HG02642 (cell line): ENCODE measurements at regions not wholly inside any gene's neighbourhood (a gene's known extent, or its start where the extent isn't known, plus 50 kb on each side); places are given as distances from the start of the nearest gene placed in this dataset.
"Not testable (repeated sequence)": the region's sequence is repeated elsewhere in the genome, so short reads cannot be mapped to it uniquely, and the experiment has no call there.

Experiments used
- ATAC-seq: cut with Tn5 transposase; IDR thresholded peaks from one replicate; pipeline ENCODE4 v1.9.1; 2021; ENCODE audit warnings: mild to moderate bottlenecking; ENCODE audit not compliant: unreplicated experiment, poor library complexity

DNA sequence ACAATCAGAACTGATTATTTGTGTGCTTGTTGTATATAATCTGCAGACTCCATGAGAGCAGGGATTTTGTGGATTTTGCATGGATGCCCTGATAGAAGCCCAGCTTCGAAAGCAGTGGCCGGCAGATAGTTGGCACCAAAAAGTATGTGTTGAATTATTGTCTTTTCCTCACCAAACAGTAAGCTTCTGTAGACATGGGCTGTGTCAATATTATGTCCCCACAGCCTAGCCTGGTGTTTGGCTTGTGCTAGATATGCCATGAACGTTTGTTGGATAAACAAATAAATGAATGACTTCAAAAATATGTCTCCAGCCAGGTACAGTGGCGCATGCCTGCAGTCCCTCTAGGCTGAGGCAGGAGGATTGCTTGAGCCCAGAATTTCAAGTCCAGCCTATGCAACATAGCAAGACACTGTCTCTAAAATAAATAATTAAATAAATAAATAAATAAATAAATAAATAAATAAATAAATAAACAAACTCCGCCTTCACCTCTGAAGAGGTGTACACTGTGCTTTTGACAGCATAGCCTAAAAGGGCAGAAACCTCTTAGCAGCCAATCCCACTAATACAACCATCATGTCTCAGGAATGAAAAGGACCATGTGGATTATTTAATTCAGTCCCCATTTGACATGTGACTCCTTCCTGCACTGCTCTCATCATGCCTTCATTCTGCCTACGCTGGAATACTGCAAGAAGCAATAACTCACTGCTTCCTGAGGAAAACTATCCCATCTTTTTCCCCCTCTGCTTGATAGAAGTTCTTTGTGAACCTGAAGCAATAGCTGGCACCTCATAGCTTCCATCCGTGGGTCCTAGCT, 335.2 kb downstream of the FBXW7 start:
- ATAC-seq: no peak

DNA sequence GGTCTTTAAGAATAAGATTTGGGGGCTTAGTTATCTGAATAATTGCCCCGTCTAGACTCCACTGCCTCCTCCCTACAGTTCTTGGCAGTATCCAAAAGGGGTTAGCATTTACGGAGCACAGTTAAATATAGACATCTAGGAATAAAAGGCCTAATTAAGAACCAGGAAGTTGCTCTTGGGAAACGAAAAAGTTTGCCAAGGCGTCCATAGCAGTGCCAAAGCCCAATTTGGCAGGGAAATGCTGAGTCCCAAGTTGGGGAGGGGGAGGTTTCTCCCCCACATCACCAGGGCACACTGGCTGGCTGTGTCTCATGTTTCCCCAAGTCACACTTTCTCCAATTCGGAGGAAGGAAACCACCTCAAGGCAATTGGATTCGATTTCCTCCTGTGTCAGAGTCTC, 338.7 kb downstream of the FBXW7 start:
- ATAC-seq: no peak

DNA sequence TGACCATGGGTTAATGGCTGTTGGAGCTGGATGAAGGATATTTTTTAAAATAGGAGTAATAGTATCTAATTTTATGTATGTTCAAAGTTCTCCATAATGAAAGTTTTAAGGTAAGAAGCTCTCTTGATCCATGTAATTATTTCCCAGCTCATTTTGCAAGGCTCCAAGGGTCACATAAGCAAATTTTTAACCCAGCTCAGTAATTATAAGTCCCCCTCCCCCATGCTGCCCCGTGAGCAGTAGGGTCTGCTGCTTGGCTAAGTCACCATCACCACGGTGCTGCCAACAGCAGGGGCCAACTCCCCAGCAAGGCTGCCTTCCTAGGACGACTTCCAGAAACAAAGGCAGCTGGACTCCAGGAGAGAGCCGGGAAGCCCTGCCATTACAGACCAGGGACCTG, 340.0 kb downstream of the FBXW7 start:
- no peak for ATAC-seq

DNA sequence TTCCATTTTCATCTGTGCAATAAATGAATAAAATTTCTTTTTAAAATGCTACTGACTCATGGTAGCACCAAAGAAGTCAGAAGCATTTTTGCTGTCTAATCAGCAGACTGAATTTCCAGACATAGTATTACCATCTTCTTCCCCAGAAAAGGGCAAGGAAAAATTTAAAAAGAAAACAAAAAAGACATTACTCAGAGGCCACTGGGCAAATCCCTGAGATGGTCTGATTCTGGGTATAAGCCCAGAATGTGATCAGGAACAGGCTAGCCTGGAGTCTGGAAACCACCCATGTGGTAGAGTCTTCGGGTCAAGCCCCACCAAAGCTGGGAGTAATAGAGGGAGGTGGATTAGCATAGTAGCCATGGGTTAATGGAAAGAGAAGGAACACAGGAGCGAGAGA, 342.8 kb downstream of the FBXW7 start:
- no peak for ATAC-seq

DNA sequence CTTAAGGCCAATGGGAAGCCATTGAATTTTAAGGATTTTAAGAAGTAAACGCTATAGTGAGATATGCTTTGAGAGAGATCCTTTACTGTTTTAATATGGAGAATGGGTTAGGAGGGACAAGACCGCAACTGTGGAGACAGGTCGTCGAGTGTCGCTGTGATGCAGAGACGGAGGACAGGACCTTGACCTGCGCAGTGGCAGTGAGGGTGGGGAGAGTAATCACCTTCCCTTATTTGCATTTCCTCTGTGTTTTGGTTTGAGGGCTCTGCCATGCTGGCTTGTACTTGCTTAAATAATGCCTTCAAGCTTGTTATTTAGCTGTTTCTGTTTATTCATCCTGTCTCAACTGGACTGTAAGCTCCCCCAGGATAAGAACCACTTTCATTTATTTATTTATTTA, 345.0 kb downstream of the FBXW7 start:
- ATAC-seq: no peak

DNA sequence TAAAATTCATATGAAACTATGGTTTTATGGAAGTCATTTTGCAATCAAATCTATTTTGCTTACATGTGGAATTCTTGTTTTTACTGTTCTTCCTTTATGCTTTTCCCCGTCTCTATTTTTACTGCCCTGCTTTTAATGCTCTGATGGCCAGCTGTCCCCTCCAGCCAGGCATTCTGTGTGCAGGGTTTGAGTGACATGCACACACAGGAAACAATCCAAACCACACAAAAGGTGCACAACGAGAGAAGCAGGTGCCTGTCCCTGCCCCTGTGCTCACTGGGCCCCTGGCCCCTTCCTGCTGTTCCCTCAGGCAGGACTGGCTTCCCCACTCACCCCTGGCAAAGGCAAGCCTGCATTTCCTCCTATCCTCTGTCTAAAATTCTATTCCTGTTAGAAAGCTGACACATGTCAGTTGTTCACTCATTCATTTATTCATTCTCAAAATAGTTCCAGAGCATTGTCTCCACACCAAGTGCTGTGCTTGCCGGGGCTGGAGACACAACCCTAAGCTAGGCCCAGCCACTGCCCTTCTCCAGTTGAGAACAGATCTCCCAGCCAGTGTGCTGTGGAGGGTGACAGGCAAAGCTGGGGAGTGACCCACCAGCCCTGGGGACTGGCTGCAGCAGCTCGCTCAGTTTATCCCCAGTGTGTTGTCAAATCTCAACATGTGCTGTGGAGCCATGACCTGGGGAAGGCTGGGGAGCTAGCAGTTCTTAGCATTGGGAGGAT, 346.3 kb downstream of the FBXW7 start:
- ATAC-seq: peak; percentile 85

DNA sequence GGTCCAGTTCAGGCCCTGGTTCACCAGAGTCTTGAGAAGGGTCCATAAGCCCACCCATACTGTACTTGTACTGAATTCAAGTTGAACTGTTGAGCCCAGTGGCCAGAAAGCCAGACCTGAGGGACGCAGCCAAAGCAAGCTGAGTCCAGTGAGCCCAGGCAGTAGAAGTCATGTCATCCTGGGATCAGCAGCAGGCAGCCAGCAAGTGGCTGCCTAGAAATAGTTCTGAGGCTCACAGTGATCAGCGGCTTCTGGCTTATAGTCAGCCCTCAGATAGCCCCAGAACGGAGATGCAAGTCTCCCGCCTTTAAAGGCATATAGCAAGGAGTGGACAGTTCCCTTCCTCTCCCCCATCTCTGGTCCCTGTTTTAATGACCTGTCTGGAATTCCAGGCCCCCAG, 347.1 kb downstream of the FBXW7 start:
- no peak for ATAC-seq

DNA sequence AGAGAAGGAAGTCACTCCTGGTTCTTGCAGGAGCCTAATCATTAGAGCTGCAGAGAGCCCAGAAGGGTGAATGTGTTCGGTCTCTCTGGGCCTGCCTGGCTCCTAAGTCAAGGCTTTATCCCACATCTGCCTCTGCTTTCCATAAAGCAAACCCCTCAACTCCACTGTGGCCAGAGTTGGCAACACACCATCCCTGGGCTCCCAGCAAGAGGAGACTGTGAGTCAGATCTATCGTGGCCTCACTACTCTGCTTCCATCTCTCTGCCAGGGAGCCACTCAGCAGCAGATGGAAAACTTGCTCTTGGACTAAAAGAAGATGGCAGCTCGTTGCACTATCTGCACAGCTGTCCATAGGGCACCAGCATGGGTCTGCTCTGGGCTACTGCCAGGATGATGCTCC, 348.2 kb downstream of the FBXW7 start:
- ATAC-seq: no peak

DNA sequence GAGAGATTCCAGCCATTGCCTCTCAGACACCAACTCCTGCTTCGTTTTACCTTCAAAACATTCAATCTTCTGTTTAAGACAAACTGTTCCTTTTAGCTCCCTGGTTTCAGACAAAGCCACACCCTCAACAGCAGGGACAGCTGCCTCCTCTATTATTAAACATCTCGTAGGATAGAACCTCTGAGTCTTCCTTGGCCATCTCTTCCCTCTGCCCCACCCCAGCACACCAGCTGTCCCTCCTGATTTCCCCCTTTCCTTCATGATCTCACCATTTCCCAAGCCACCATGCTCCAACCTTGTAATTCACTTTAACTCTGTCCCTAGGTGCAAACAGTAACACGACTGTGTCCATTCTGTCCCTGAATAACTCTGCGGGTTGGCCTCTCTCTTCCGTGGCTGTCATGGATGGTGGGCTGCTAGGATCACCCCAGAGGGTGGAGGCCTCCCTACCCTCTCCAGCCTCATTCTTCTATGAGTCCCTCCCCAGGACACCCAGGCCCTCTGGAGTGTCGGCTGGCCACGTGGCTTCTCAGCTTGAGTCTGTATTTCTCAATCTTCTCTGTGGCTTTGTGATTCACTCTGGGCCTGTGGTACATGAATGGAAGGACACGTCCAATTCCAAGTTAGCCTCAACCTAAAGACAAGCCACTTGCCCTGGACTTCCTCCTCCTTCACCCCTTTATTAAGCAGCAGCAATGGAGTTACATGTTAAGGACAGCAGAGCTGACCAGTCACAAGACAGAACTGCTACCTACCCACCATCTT, 349.9 kb downstream of the FBXW7 start:
- ATAC-seq: no peak

DNA sequence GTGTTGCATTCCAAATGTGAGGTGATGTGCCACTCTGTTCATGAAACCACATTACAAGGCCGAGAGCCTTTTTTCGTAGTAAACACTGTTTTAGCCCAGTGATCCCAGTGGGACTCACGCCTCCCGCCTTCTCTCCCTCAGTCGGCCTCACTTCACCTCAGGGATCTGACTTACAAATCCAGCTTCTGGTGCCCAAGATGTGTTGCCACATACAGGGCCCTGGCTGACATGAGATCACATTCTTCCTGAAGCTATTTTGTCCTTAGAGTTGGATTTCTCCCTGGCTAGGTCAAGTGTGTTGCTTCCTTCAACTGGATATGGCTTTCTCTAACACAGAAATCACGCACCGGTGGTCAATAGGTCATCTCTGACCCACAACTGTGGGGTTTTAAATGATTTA, 354.7 kb downstream of the FBXW7 start:
- ATAC-seq: no peak

DNA sequence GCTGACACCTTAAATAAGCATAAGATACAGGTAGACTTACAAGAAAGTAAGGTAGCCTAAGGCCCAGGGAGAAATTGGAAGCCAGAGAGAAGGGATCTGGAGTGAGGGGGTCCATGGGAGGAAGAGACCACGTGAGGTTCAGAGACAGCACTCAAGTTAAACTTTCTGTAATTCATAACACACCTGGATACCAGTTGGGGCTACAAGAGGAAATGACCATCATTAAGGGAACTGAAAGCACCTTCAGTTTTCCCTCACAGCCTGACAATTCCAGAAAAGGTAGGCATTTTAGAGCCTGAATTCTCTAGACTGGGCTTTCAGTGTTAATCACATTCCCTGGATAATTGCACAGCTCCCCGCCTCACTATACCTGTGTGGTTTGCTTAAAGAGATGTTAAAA, 355.5 kb downstream of the FBXW7 start:
- ATAC-seq: no peak

DNA sequence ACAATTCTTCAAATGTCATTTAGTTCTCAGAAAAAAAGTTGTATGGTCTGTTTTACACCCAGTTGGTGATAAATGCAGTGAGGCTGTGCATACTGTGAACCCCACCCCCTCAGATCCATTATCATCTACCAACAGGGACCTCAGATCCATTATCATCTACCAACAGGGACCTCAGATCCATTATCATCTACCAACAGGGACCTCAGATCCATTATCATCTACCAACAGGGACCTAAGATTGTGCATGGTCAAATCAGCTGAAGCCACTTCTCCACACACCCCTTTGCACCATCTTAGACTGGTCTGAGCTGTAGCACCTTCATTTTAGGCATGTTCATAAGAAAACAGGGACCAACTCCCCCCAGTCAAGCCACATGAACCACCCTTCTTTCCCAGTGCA, 358.4 kb downstream of the FBXW7 start:
- ATAC-seq: not testable (repeated sequence)

DNA sequence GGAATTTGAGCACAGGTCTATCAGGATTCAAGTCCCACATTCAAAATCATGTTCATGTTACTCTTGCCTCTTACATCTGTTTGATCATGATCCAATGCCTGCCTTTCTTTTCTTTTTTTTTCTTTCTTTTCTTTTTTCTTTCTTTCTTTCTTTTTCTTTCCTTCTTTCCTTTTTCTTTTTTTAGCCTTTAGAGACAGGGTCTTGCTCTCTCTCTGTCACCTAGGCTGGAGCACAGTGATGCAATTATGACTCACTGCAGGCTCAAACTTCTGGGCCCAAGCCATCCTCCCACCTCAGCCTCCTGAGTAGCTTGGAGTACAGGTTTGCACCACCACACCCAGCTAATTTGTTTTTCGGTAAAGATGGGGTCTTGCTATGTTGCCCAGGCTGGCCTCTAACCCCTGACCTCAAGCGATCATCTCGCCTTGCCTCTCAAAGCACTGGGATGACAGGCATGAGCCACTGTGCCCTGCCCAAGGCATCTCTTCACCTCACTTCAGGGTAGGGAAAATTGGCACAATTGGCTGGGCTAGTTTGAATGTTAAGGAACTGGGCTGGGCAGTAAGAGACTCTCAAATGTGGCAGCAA, 359.2 kb downstream of the FBXW7 start:
- no peak for ATAC-seq

DNA sequence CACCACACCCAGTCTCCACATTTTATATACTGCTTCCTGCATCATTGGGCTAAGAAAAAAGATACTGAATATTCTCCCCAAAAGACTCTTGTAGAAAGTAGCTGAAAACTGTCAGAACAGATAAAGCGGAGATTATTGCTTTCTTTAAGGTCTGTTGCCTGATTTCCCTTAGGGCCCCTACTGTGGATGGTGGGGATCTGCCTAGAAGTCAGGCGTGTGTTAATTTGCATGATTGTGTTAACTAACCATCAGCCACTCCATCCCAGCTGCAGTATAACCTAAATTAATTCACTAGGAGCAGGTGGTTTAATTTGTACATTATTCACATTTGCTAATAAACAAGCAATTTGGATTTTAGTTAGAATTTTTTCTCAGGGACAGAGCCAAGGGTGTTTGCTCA, 360.3 kb downstream of the FBXW7 start:
- no peak for ATAC-seq

DNA sequence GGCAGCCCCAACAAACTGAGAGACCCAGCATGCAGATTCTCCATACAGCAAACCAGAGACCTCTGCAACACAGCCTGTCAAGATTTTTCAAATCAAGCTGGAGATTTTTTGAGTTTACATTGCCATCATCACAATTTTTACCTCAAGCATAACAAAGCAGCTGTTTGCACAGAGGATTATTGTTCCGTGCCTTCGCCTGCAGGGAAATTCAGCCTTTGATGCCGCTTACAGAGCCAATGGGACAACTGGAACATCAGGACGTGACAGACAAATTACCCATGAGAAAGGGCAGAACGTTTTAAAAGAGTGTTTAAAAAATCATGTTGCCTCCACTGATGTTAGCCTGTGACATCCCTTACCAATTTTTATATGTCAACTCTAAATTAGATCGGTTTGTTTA, 363.7 kb downstream of the FBXW7 start:
- ATAC-seq: no peak

DNA sequence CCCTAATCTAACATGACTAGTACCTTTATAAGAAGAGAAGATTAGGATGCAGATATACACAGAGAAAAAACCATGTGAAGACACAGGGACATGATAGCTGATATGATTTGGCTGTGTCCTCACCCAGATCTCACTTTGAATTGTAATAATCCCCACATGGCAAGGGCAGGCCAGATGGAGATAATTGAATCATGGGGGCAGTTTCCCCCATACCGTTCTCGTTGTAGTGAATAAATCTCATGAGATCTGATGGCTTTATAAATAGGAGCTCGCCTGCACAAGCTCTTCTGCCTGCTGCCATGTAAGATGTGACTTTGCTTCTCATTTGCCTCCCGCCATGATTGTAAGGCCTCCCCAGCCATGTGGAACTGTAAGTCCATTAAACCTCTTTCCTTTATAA, 364.3 kb downstream of the FBXW7 start:
- no peak for ATAC-seq

DNA sequence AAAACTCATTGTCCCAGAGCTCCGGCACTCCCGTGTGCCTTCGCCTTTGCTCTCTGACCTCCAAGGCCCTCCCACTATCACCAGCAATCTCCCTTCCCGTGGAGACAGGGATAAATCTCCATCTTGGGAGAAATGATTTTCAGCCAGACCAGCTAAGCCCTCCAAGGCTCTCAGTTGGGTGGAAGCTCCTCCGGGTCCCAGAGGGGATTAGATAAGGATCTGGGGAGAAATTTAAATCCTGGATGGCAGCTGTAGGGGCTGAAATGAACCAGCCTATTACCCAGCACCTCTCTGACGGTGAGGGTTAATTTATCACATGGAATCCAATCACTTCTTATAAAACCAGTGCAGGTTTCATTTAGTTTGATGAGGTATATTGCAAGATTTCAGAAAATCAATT, 366.2 kb downstream of the FBXW7 start:
- no peak for ATAC-seq

DNA sequence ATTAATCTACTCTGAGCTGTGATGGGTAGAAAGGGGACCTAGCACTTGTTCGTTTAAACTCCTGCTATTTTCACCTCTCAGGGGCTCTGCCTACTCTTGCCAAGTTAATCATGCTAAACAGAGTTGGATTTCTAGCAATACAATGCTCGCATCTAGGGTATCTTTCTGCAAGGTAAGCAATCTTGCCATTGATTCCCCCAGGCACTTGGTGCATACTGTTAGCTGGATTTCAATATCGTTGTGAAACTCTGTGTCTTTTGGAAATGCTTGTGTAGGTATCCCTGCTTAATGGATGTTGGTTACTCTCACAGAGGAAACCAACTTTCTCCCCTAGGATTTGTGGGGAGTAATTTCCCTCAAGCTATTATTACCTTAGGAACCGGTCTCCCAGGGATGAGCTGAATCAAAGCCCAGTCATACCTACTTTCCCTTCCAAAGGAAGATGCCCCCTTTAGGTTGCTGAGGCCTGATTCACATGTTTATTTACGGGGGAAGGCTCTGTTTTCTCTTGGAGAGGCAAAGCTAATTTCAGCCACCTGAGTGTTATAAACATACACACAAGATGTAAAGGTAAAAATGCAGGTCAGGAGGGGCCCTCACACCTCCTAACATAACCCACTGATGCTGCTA, 366.8 kb downstream of the FBXW7 start:
- no peak for ATAC-seq

DNA sequence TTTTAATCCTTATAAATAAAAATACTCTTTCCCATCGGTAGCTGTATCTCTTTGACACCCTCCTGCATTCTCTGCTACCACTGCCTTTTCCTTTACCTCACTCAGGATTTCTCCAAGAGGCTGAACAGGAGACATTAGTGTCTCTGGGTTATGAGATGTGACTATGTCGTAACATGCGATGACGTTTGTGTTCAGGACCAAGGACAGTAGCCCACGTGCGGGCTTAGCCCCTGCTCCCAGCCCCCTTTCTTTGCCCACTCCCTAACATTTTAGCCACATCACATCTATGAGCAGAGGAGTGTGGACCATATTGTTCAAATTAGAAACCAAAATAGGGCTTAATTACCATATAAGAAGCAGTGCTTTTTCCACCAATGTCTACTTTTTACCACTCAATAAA, 369.3 kb downstream of the FBXW7 start:
- ATAC-seq: no peak

DNA sequence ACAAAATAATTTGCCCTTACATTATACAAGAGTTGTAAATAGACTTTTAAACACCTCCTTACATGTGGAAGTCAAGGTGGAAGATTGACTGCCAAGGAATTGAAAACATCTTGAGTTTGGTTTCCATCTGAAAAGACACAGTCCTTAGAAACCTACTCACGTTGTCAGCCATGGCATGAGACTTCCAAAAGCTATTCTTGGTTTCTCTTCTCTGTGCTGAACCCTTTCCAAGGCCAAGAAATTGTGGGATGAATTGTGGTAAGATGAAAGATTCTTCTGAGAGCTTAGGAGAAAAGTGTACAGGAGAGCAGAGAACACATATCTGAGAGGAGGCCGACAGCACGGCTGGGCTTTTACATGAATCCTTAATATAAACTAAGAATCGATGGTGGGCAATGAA, 370.0 kb downstream of the FBXW7 start:
- no peak for ATAC-seq
